Activated CD4-positive, alpha-beta T cell treated with anti-CD3 and anti-CD28 coated beads for 1 hour (primary cell): ENCODE measurements at regions not wholly inside any gene's neighbourhood (a gene's known extent, or its start where the extent isn't known, plus 50 kb on each side); places are given as distances from the start of the nearest gene placed in this dataset.
A peak's percentile ranks its signal among the peaks of the same experiment; 100 is the strongest.
"Not testable (repeated sequence)": the region's sequence is repeated elsewhere in the genome, so short reads cannot be mapped to it uniquely, and the experiment has no call there.

ENCODE experiments used
- DNase-seq: peaks from one replicate; pipeline ENCODE4 v3.0.0-alpha.2; 2020

GRCh38 chr17:21470422-21470821, 94.3 kb downstream of the KCNJ12 start:
- DNase-seq = not testable (repeated sequence)

GRCh38 chr17:21470861-21471260, 94.7 kb downstream of the KCNJ12 start:
- DNase-seq = no peak

- DNase-seq = no peak
These were observed 98.7 kb downstream of the KCNJ12 start for GRCh38 chr17:21474815-21475214.

- DNase-seq = no peak
These were observed 99.4 kb downstream of the KCNJ12 start for GRCh38 chr17:21475571-21475970.

GRCh38 chr17:21476867-21477266, 100.7 kb downstream of the KCNJ12 start:
- no peak for DNase-seq

GRCh38 chr17:21482189-21482865, 106.2 kb downstream of the KCNJ12 start:
- DNase-seq = no peak

GRCh38 chr17:21488043-21488442, 111.9 kb downstream of the KCNJ12 start:
- DNase-seq = not testable (repeated sequence)

DNA sequence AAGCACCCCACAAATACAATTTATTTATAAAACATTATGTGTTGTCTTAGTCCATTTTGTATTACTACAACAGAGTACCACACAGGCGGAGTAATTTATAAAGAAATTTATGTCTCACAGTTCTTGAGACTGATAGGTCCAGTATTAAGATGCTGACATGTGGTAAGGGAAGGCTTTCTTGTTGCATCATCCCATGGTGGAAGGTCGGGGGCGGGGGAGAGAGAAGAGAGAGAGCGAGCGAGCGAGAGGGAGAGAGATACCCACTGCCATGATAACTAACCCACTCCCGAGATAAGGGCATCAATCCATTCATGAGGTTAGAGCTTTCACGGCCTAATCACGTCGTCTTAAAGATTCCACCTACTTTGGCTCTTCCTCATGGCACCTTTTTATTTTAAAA, 117.8 kb downstream of the KCNJ12 start:
- no peak for DNase-seq

DNA sequence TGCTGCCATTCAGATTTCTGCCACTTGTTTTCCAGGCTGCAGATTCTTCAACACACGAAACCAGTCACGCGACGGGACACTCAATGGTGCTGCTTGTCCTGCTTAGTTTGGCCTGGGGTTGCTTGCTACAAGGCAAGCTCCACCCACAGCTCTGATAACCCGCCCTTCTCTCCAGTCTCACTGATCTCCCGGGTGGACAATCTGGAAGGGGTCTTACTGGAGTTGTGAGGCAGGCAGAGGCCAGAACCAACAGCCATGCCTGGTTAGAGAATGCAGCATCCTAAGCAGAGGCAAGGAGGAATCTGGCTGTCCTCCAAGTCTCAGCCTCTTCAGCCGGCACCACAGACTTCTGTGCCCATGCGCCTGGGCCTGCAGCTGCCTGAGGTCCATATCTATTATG, 119.1 kb downstream of the KCNJ12 start:
- no peak for DNase-seq

DNA sequence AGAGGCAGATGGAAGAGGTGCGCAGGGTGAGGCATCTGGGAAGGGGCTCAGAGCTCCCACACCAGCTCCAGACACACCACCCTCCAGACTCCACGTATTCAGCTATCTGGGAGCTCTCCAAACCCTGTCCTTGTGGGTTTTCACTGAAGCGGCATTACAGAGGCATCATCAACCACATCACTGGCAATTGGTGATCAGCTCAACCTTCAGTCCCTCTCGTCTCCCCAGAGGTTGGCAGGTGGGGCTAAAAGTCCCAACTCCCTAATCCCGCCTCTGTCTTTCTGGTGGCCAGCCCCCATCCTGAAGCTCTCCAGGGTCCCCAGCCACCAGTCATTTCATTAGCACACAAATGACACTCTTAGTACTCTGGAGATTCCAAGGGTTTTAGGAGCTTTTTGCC, 123.9 kb downstream of the KCNJ12 start:
- no peak for DNase-seq

DNA sequence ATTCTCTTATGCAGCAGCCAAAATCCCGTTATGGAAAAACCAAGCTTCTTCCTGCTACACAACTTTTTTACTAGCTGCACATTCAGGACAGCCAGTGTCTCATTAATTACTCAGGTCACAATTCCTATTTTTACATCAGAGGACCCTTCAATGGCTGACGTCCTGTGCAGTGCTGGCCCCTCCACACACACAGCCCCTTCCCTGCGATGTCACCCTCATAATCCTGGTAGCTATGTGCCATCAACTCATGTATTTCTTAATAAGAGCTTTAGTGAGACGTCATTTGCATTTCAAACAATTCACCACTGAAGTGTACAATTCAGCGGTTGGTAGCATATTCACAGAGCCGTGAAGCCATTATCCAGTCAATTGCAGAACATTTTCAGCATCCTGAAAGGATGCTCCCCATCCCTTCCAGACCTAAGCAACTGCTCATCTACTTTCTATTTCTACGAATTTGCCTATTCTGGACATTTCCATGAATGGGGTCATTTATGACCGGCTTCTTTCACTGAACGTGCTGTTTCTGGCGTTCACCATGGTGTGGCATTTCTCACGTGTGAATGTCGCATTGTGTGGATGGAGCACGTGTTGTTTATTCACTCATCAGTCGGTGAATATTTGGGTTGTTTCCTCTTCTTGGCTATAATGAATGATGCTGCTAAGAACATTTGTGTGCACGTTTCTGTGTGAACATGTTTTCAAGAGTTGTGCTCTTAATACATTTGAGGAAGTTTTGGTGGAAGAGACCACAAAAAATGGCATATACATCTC, 126.0 kb downstream of the KCNJ12 start:
- DNase-seq = not testable (repeated sequence)

- no peak for DNase-seq
These were observed 130.0 kb downstream of the KCNJ12 start for GRCh38 chr17:21505819-21506815.

DNA sequence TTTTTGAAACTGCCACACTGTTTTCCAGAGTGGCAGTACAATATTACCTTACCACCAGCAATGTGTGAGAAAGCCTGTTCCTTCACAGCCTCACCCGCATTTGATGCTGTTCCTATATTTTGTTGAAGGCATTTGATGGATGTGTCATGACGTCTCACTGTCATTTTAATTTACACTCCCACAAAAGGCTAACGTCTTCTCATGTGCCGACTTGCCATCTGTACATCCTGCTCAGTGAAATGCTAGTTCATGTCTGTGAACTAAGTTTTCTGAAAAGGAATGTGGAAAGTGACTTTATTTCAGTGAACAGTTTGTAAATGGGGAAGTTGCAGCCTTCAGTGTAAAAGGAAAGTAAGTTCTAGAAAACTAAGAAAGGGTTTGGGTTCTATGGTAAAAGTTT, 131.6 kb downstream of the KCNJ12 start:
- not testable (repeated sequence) for DNase-seq

- no peak for DNase-seq
These were observed 132.1 kb downstream of the KCNJ12 start for GRCh38 chr17:21508211-21508610.

DNA sequence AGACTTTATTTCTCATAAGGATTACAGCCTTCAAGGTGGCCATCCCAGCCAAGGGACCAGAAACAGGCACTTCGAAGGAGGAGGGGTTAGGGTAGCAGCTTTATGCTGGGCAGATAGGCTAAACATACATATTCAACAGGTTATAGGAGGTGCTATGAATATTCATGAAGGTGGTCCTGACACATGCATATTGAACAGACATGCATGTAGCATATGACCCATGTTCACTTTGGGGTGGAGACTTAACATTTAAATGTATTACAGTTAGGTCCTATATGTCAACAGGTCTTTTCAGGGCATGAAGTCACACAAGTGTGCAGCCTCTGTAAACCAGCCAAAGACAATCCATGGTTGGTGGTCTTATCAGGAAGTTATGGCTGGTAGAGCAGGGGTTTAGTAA, 133.2 kb downstream of the KCNJ12 start:
- DNase-seq = not testable (repeated sequence)

GRCh38 chr17:21510686-21511362, 134.7 kb downstream of the KCNJ12 start:
- no peak for DNase-seq

DNA sequence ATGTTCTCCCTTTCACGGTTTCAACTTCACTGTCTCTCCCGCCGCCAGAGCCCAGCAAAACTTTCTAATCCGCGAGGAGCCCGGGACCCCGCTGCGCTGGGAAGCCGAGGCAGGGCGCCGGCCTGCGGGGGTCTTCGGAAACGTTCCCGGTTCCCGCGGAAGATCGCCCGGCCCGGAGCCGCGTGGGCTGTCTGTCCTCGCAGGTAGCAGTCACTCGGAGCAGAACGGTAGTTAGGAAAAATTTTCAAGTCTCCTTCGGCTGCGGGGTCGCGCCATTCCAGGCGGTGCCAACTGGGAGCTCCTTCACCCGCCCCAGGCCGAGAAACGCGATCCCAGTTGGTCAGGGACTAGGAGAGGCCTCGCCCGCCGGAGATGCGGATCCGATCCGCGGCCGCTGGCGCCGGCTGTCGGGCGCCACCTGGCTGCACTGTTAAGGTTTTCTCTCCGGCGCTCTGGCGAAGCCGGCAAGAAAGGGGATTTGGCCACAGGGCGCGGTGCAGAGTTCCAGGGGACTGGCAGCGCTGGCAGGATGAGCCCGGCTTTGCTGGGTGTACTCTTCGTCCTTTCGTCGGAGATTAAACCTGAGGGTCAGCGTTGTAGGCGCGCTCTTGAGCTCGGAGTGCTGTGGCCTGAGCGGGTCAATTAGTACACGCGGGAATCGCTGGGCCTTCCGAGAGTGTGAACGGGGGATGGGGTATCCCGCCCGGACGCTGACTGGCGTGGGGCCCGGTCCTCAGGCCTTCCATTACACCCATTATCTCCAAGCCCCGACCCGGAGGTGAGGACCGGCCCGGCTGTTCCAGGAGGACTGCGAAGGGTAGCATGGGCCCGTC, 135.4 kb downstream of the KCNJ12 start:
- peak; percentile 55 for DNase-seq

- no peak for DNase-seq
These were observed 136.3 kb downstream of the KCNJ12 start for GRCh38 chr17:21512307-21513011.

DNA sequence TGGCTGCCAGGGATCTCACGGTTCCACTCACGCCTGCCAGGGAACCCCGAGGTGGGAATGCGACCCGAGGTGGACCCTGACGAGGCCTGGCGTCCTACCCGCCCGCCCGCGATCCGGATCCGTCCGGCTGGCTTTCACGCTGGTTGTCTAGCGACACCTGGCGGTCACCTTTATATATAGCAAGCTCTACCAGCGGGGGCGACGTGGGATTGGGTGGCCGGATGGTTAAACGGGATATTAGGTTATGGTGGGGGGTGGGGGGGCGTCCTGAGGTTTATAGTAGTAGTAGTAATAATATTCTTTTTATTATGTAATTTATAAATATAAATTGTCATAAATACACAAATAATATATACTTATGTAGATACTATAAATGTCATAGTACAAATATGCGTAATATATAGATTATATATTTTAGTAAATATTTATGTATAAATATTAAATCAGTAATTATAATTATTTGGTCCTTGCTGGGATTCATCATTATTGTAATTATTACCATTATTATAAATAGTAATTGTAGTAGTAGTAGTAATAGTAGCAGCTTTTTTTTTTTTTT, 136.9 kb downstream of the KCNJ12 start:
- DNase-seq = peak; percentile 64

- not testable (repeated sequence) for DNase-seq
These were observed 138.4 kb downstream of the KCNJ12 start for GRCh38 chr17:21514567-21514966.
